ENCODE measurements at regions not wholly inside any gene's neighbourhood (a gene's known extent, or its start where the extent isn't known, plus 50 kb on each side); places are given as distances from the start of the nearest gene placed in this dataset.

DNA sequence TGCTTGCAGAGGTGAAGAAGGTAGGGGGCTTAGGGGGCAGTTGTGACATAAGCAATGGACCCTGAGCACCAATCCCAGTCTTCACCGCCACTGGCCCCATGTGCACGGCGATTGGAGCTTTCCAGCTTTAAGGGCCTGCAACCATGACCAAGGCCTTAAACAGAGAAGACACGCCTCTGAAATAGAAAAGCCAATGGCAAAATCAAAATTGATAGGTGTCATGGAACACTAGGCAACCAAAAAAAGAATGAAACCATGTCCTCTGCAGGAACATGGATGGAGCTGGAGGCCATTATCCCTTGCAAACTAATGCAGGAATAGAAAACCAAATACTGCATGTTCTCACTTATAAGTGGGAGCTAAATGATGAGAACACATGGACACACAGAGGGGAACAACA is 146.3 kb downstream of the SCARB1 start:
- TF ChIP-seq, protein P1, sequence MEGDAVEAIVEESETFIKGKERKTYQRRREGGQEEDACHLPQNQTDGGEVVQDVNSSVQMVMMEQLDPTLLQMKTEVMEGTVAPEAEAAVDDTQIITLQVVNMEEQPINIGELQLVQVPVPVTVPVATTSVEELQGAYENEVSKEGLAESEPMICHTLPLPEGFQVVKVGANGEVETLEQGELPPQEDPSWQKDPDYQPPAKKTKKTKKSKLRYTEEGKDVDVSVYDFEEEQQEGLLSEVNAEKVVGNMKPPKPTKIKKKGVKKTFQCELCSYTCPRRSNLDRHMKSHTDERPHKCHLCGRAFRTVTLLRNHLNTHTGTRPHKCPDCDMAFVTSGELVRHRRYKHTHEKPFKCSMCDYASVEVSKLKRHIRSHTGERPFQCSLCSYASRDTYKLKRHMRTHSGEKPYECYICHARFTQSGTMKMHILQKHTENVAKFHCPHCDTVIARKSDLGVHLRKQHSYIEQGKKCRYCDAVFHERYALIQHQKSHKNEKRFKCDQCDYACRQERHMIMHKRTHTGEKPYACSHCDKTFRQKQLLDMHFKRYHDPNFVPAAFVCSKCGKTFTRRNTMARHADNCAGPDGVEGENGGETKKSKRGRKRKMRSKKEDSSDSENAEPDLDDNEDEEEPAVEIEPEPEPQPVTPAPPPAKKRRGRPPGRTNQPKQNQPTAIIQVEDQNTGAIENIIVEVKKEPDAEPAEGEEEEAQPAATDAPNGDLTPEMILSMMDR (IDR thresholded peaks at IDR 0.05; ENCODE audit: insufficient read depth, low read depth, low read length): no peak
- no peak for TF ChIP-seq EZH2 (IDR thresholded peaks at IDR 0.05; ENCODE audit: insufficient read depth, low read length)
- Histone ChIP-seq H3K36me3 (ENCODE audit: insufficient read depth, low read length) (no peaks in the 10 kb centered on the region), H3K4me1 (ENCODE audit: insufficient read depth, low read length) (peaks cover 38% of the 10 kb centered on the region), H3K9ac (ENCODE audit: low read length) (no peak overlapping the region), H2AFZ (ENCODE audit: low read depth, low read length) (no peak overlapping the region), H3K27me3 (ENCODE audit: insufficient read depth, low read length) (no peaks in the 10 kb centered on the region), H3K27ac (ENCODE audit: low read depth, low read length) (no peak overlapping the region), H3K4me2 (ENCODE audit: low read length) (no peak overlapping the region), H3K79me2 (ENCODE audit: insufficient read depth, low read length) (no peaks in the 10 kb centered on the region), H3K4me3 (ENCODE audit: insufficient read depth, low read depth, low read length) (no peak overlapping the region), H3K9me3 (ENCODE audit: insufficient read depth, low read depth, low read length) (no peaks in the 10 kb centered on the region), H4K20me1 (ENCODE audit: insufficient read depth, low read length) (no peaks in the 10 kb centered on the region)
- DNase-seq (ENCODE audit: low read depth) (no peak), FAIRE-seq (no peak)
- Mint-ChIP-seq H3K36me3 (ENCODE audit: low read depth, unreplicated experiment) (no peaks in the 10 kb centered on the region), H3K27ac (ENCODE audit: unreplicated experiment) (no peak overlapping the region), H3K4me3 (ENCODE audit: unreplicated experiment) (no peak overlapping the region), H3K9me3 (ENCODE audit: unreplicated experiment) (no peaks in the 10 kb centered on the region), H3K4me1 (ENCODE audit: low read depth, unreplicated experiment) (peaks cover 22% of the 10 kb centered on the region), H3K27me3 (ENCODE audit: low read depth, unreplicated experiment) (peaks cover 10% of the 10 kb centered on the region)

DNA sequence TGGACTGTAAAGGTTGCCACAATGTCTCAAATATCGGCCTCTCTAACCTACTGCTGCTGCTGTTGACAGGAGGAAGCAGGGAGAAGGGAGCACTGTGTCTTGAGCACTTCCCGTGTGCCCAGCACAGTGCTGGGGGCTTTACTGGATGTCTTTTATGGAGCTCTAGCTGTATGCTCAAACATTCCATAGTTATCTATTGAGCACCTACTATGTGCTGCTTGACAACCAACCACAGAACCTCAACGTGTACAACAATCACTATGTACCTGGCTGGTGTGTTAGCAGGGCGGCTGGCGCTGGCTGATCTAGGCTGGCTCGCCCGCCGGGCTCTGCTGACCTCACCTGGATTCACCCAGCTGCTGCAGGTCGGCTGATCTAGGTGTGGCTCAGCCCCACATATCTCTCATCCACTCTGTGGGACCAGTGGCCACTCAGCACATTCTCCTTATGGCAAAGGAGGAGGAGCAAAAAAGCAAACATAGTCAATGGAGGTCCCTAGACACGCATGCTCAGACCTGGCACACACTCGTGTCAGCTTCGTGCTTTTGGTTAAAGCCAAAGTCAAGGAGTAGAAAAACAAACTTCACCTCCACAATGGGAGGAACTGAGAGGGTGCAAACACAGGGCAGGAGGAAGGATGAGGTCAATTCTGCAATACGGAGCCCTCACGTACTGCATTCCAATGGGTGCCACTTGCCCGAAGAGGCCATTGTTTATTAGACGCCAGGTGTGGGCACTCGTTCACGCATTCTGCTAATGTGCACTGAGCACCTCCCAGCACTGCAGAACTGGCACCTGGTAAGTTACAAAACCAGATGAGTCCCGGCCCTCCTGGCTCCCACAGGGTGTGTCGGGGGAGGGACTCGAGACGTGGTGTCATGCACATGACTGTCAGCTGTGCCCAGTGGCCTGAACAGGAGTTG is 147.2 kb downstream of the SCARB1 start:
- H4K20me1 ChIP-seq (ENCODE audit: insufficient read depth, low read length): no peaks in the 10 kb centered on the region
- no peak for TF ChIP-seq EZH2 (IDR thresholded peaks at IDR 0.05; ENCODE audit: insufficient read depth, low read length)
- TF ChIP-seq, protein P1 (IDR thresholded peaks at IDR 0.05; ENCODE audit: insufficient read depth, low read depth, low read length): no peak
- H3K27me3 Mint-ChIP-seq (ENCODE audit: low read depth, unreplicated experiment): peaks cover 10% of the 10 kb centered on the region
- H3K4me1 ChIP-seq (ENCODE audit: insufficient read depth, low read length): peaks cover 31% of the 10 kb centered on the region
- H3K36me3 Mint-ChIP-seq (ENCODE audit: low read depth, unreplicated experiment): no peaks in the 10 kb centered on the region
- peaks cover 21% of the 10 kb centered on the region for H3K4me1 Mint-ChIP-seq (ENCODE audit: low read depth, unreplicated experiment)
- no peaks in the 10 kb centered on the region for H3K9me3 Mint-ChIP-seq (ENCODE audit: unreplicated experiment)
- DNase-seq (ENCODE audit: low read depth): no peak
- H3K79me2 ChIP-seq (ENCODE audit: insufficient read depth, low read length): no peaks in the 10 kb centered on the region
- H3K4me3 Mint-ChIP-seq (ENCODE audit: unreplicated experiment): no peak overlapping the region
- no peak for FAIRE-seq
- no peak overlapping the region for H2AFZ ChIP-seq (ENCODE audit: low read depth, low read length)
- no peak overlapping the region for H3K4me3 ChIP-seq (ENCODE audit: insufficient read depth, low read depth, low read length)
- no peak overlapping the region for H3K27ac Mint-ChIP-seq (ENCODE audit: unreplicated experiment)
- no peak overlapping the region for H3K27ac ChIP-seq (ENCODE audit: low read depth, low read length)
- H3K27me3 ChIP-seq (ENCODE audit: insufficient read depth, low read length): no peaks in the 10 kb centered on the region
- H3K9ac ChIP-seq (ENCODE audit: low read length): no peak overlapping the region
- no peak overlapping the region for H3K4me2 ChIP-seq (ENCODE audit: low read length)
- no peaks in the 10 kb centered on the region for H3K36me3 ChIP-seq (ENCODE audit: insufficient read depth, low read length)
- H3K9me3 ChIP-seq (ENCODE audit: insufficient read depth, low read depth, low read length): no peaks in the 10 kb centered on the region
